IMR-90 (cell line): ENCODE measurements at regions not wholly inside any gene's neighbourhood (a gene's known extent, or its start where the extent isn't known, plus 50 kb on each side); places are given as distances from the start of the nearest gene placed in this dataset.

Experiments used
- ATAC-seq: fragments of 200-7000 bp; cut with Tn5 transposase; 2 replicates; pipeline ENCODE4 v1.9.1; 2020; ENCODE audit warnings: low read depth, mild to moderate bottlenecking, moderate library complexity
- BruUV-seq: library from RNA; stranded (reverse); fragments of 400-500 nt; replicated peaks from 2 replicates; lab custom pipeline; 2021; lab: Mats Ljungman, UMichigan
- CTCF ChIA-PET: fragments of 300-600 bp; formaldehyde crosslinking; extraction: SDS; loops from one replicate; lab custom pipeline; 2021; ENCODE audit warnings: antibody characterized with exemption; lab: Yijun Ruan, JAX
- POLR2A ChIA-PET: fragments of 300-600 bp; sonication (Branson Sonifier 250); formaldehyde crosslinking; loops from one replicate; lab custom pipeline; 2022; ENCODE audit warnings: antibody characterized with exemption; ENCODE audit not compliant: unreplicated experiment; lab: Charles Lee
- DNase-seq: peaks from one replicate; pipeline ENCODE4 v3.0.0; 2013
- H2AFZ ChIP-seq: replicated peaks from 2 replicates; pipeline ENCODE3; 2013; ENCODE audit warnings: low read length, mild to moderate bottlenecking; ENCODE audit not compliant: poor library complexity
- H2AK5ac ChIP-seq: 2 replicates; pipeline ENCODE4 v1.6.1; 2013; ENCODE audit warnings: low read depth, low read length, inconsistent platforms
- H2AK9ac ChIP-seq: replicated peaks from 2 replicates; pipeline ENCODE3; 2013; ENCODE audit warnings: mild to moderate bottlenecking, low read depth, low read length, moderate library complexity; ENCODE audit not compliant: poor library complexity
- H2BK120ac ChIP-seq: 2 replicates; pipeline ENCODE4 v1.6.1; 2013; ENCODE audit warnings: low read depth, low read length, inconsistent platforms
- H2BK15ac ChIP-seq: 3 replicates; pipeline ENCODE4 v1.6.1; 2013; ENCODE audit warnings: low read depth, low read length, inconsistent platforms
- H2BK20ac ChIP-seq: 2 replicates; pipeline ENCODE4 v1.6.1; 2013; ENCODE audit warnings: low read depth, mild to moderate bottlenecking, inconsistent platforms, low read length, moderate library complexity
- H2BK5ac ChIP-seq: 2 replicates; pipeline ENCODE4 v1.6.1; 2013; ENCODE audit warnings: mild to moderate bottlenecking, low read depth, low read length, inconsistent platforms; ENCODE audit not compliant: poor library complexity, severe bottlenecking
- H3K14ac ChIP-seq: replicated peaks from 2 replicates; pipeline ENCODE4 v1.6.1; 2013; ENCODE audit warnings: low read depth, low read length, inconsistent platforms
- H3K18ac ChIP-seq: 2 replicates; pipeline ENCODE4 v1.6.1; 2013; ENCODE audit warnings: low read depth, low read length, control low read depth
- H3K23ac ChIP-seq: 2 replicates; pipeline ENCODE4 v1.6.1; 2013; ENCODE audit warnings: low read depth, low read length, inconsistent platforms
- H3K27ac ChIP-seq: 2 replicates; pipeline ENCODE4 v1.5.1; 2013; ENCODE audit warnings: mild to moderate bottlenecking, control low read depth, low read length; ENCODE audit not compliant: insufficient read depth
- H3K27me3 ChIP-seq: 2 replicates; pipeline ENCODE4 v1.6.1; 2013; ENCODE audit warnings: low read length; ENCODE audit not compliant: control insufficient read depth, insufficient read depth
- H3K36me3 ChIP-seq: 2 replicates; pipeline ENCODE4 v1.6.1; 2013; ENCODE audit warnings: low read length, mixed read lengths; ENCODE audit not compliant: control insufficient read depth, insufficient read depth
- H3K4ac ChIP-seq: 2 replicates; pipeline ENCODE4 v1.6.1; 2013; ENCODE audit warnings: low read depth, low read length, inconsistent platforms
- H3K4me1 ChIP-seq: 2 replicates; pipeline ENCODE4 v1.6.1; 2013; ENCODE audit warnings: low read length, mixed read lengths; ENCODE audit not compliant: control insufficient read depth, insufficient read depth
- H3K4me2 ChIP-seq: 2 replicates; pipeline ENCODE4 v1.6.1; 2013; ENCODE audit warnings: low read depth, mild to moderate bottlenecking, control low read depth, low read length, moderate library complexity
- H3K4me3 ChIP-seq: 2 replicates; pipeline ENCODE4 v1.5.1; 2013; ENCODE audit warnings: low read depth, mild to moderate bottlenecking, control low read depth, low read length, moderate library complexity; ENCODE audit not compliant: insufficient read depth
- H3K56ac ChIP-seq: 2 replicates; pipeline ENCODE4 v1.6.1; 2013; ENCODE audit warnings: low read length, inconsistent platforms; ENCODE audit not compliant: insufficient read depth; ENCODE audit errors: extremely low read depth
- H3K79me1 ChIP-seq, 2 experiments: 2 replicates each; pipeline ENCODE4 v1.6.1; 2013; ENCODE audit warnings: low read length in 2 of 2, inconsistent platforms in 1 of 2, low read depth in 1 of 2
- H3K9ac ChIP-seq: 2 replicates; pipeline ENCODE4 v1.6.1; 2013; ENCODE audit warnings: low read depth, low read length, control low read depth
- H3K9me1 ChIP-seq: 2 replicates; pipeline ENCODE4 v1.6.1; 2013; ENCODE audit warnings: low read length, inconsistent platforms; ENCODE audit not compliant: insufficient read depth
- H3K9me3 ChIP-seq: 2 replicates; pipeline ENCODE4 v1.6.1; 2013; ENCODE audit warnings: low read length; ENCODE audit not compliant: control insufficient read depth, insufficient read depth
- H4K20me1 ChIP-seq: 2 replicates; pipeline ENCODE4 v1.6.1; 2013; ENCODE audit warnings: low read length, inconsistent platforms; ENCODE audit not compliant: insufficient read depth
- H4K5ac ChIP-seq: 2 replicates; pipeline ENCODE4 v1.6.1; 2013; ENCODE audit warnings: mild to moderate bottlenecking, low read depth, low read length, control low read depth
- H4K8ac ChIP-seq, 2 experiments: 2 replicates each; pipeline ENCODE4 v1.6.1; 2013; ENCODE audit warnings: low read depth in 2 of 2, low read length in 2 of 2, control low read depth in 1 of 2, inconsistent platforms in 1 of 2
- H4K91ac ChIP-seq: 2 replicates; pipeline ENCODE4 v1.6.1; 2013; ENCODE audit warnings: low read depth, low read length, inconsistent platforms; ENCODE audit not compliant: insufficient read depth
- BHLHE40 ChIP-seq: fragments of 150-350 bp; IDR thresholded peaks from 2 replicates; pipeline ENCODE4 v1.6.1; 2016; ENCODE audit warnings: mild to moderate bottlenecking, low read depth, low read length
- CEBPB ChIP-seq: IDR thresholded peaks from 2 replicates; pipeline ENCODE4 v1.6.1; 2012; ENCODE audit warnings: low read depth, low read length, improper control_type of control experiment
- CHD1 ChIP-seq: IDR thresholded peaks from 2 replicates; pipeline ENCODE4 v1.6.1; 2012; ENCODE audit warnings: low read depth, low read length, improper control_type of control experiment
- ELK1 ChIP-seq: fragments of 150-350 bp; IDR thresholded peaks from 2 replicates; pipeline ENCODE4 v1.6.1; 2016; ENCODE audit warnings: low read depth, mild to moderate bottlenecking, low read length, moderate library complexity, borderline replicate concordance
- FOS ChIP-seq: fragments of 150-350 bp; IDR thresholded peaks from 2 replicates; pipeline ENCODE4 v1.6.1; 2016; ENCODE audit warnings: low read depth, low read length
- MAFK ChIP-seq: IDR thresholded peaks from 2 replicates; pipeline ENCODE4 v1.6.1; 2012; ENCODE audit warnings: low read depth, low read length, improper control_type of control experiment
- MAZ ChIP-seq: IDR thresholded peaks from 2 replicates; pipeline ENCODE4 v1.6.1; 2012; ENCODE audit warnings: low read depth, mild to moderate bottlenecking, low read length, improper control_type of control experiment, moderate library complexity, borderline replicate concordance
- MXI1 ChIP-seq: IDR thresholded peaks from 2 replicates; pipeline ENCODE4 v1.6.1; 2012; ENCODE audit warnings: low read depth, mild to moderate bottlenecking, low read length, moderate library complexity, borderline replicate concordance
- NFE2L2 ChIP-seq: fragments of 150-350 bp; IDR thresholded peaks from 2 replicates; pipeline ENCODE4 v1.6.1; 2016; ENCODE audit warnings: low read depth, mild to moderate bottlenecking, low read length
- POLR2A ChIP-seq: IDR thresholded peaks from 2 replicates; pipeline ENCODE4 v1.6.1; 2012; ENCODE audit warnings: mild to moderate bottlenecking, low read depth, low read length
- RAD21 ChIP-seq: IDR thresholded peaks from 2 replicates; pipeline ENCODE4 v1.6.1; 2012; ENCODE audit warnings: low read length, improper control_type of control experiment
- RCOR1 ChIP-seq: IDR thresholded peaks from 2 replicates; pipeline ENCODE4 v1.6.1; 2012; ENCODE audit warnings: mild to moderate bottlenecking, low read length, improper control_type of control experiment; ENCODE audit not compliant: insufficient replicate concordance
- RFX5 ChIP-seq: IDR thresholded peaks from 2 replicates; pipeline ENCODE4 v1.8.0; 2012; ENCODE audit warnings: low read depth, mild to moderate bottlenecking, low read length, moderate library complexity
- SMC3 ChIP-seq: fragments of 150-350 bp; IDR thresholded peaks from 2 replicates; pipeline ENCODE4 v1.6.1; 2016; ENCODE audit warnings: low read depth, mild to moderate bottlenecking, antibody characterized with exemption, low read length, moderate library complexity
- USF2 ChIP-seq: fragments of 150-350 bp; IDR thresholded peaks from 2 replicates; pipeline ENCODE4 v1.6.1; 2017; ENCODE audit warnings: mild to moderate bottlenecking, antibody characterized with exemption, low read length, low read depth
- dilution Hi-C: fragments of 300-500 bp; cut with HindIII; formaldehyde crosslinking; loops from one replicate; pipeline ENCODE4 v1.14.3; 2018; ENCODE audit warnings: low sequenced_read_pairs; ENCODE audit not compliant: unreplicated experiment
- in situ Hi-C: fragments of 300-500 bp; cut with MboI; formaldehyde crosslinking; loops from 3 replicates; pipeline ENCODE4 v1.14.3; 2019; ENCODE audit warnings: low sequenced_read_pairs, inconsistent platforms, mixed read lengths
- intact Hi-C: fragments of 100-400 bp; cut with micrococcal nuclease; formaldehyde crosslinking; loops from 2 replicates; pipeline ENCODE4 v1.10.0; 2022
- TF ChIP-seq, protein P1 (sequence below): conservative IDR thresholded peaks from 2 replicates; pipeline ENCODE4 v1.5.1; 2012; ENCODE audit warnings: mild to moderate bottlenecking, low read depth, low read length, improper control_type of control experiment

- no TSS peak for BruUV-seq
- no peak overlapping the region for H2BK15ac ChIP-seq
- H3K18ac ChIP-seq: no peak overlapping the region
- no peak overlapping the region for H4K91ac ChIP-seq
- no peak overlapping the region for H3K23ac ChIP-seq
- TF ChIP-seq MAFK (no peak), ELK1 (no peak), MAZ (no peak), RFX5 (no peak), MXI1 (no peak), RAD21 (no peak), FOS (no peak), NFE2L2 (no peak), CHD1 (no peak), CEBPB (no peak), SMC3 (no peak), POLR2A (no peak), RCOR1 (no peak), BHLHE40 (no peak), USF2 (no peak)
- TF ChIP-seq, protein P1, sequence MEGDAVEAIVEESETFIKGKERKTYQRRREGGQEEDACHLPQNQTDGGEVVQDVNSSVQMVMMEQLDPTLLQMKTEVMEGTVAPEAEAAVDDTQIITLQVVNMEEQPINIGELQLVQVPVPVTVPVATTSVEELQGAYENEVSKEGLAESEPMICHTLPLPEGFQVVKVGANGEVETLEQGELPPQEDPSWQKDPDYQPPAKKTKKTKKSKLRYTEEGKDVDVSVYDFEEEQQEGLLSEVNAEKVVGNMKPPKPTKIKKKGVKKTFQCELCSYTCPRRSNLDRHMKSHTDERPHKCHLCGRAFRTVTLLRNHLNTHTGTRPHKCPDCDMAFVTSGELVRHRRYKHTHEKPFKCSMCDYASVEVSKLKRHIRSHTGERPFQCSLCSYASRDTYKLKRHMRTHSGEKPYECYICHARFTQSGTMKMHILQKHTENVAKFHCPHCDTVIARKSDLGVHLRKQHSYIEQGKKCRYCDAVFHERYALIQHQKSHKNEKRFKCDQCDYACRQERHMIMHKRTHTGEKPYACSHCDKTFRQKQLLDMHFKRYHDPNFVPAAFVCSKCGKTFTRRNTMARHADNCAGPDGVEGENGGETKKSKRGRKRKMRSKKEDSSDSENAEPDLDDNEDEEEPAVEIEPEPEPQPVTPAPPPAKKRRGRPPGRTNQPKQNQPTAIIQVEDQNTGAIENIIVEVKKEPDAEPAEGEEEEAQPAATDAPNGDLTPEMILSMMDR: no peak
- no peak overlapping the region for H3K4me3 ChIP-seq
- no peak overlapping the region for H3K4me2 ChIP-seq
- H2BK20ac ChIP-seq: no peak overlapping the region
- intact Hi-C loops: no loop called here
- no peaks in the 10 kb centered on the region for H3K79me1 ChIP-seq
- ChIA-PET POLR2A (no interaction called here), CTCF (no interaction called here)
- H3K9me3 ChIP-seq: no peaks in the 10 kb centered on the region
- H2AK9ac ChIP-seq: no peak overlapping the region
- H3K9ac ChIP-seq: no peak overlapping the region
- H2BK120ac ChIP-seq: no peak overlapping the region
- dilution Hi-C loops: no loop called here
- no peak overlapping the region for H2AFZ ChIP-seq
- no peak overlapping the region for H3K27ac ChIP-seq
- H3K36me3 ChIP-seq: no peaks in the 10 kb centered on the region
- no peak overlapping the region for H3K4ac ChIP-seq
- H3K14ac ChIP-seq: no peak overlapping the region
- ATAC-seq: no peak
- in situ Hi-C loops: no loop called here
- no peak overlapping the region for H2BK5ac ChIP-seq
- H3K9me1 ChIP-seq: no peaks in the 10 kb centered on the region
- no peak overlapping the region for H4K5ac ChIP-seq
- no peak overlapping the region for H3K56ac ChIP-seq
- DNase-seq: no peak
- no peaks in the 10 kb centered on the region for H3K4me1 ChIP-seq
- no peaks in the 10 kb centered on the region for H4K20me1 ChIP-seq
- H2AK5ac ChIP-seq: no peak overlapping the region
- no peaks in the 10 kb centered on the region for H3K27me3 ChIP-seq
- H4K8ac ChIP-seq: no peak overlapping the region
Measured at GRCh38 chr7:42729053-42729765, 182.7 kb downstream of the C7orf25 start.
